Ovary (tissue), 7 donors: ENCODE measurements at regions not wholly inside any gene's neighbourhood (a gene's known extent, or its start where the extent isn't known, plus 50 kb on each side); places are given as distances from the start of the nearest gene placed in this dataset.
"Not testable (repeated sequence)": the region's sequence is repeated elsewhere in the genome, so short reads cannot be mapped to it uniquely, and the experiment has no call there.

Source experiments
- DNase-seq, 5 donors: peaks; one replicate each; pipeline ENCODE4 v3.0.0-alpha.2; 2019 to 2020
- H3K27ac ChIP-seq, 2 donors: fragments of 200-600 bp; one replicate each; pipeline versions ENCODE4 v1.5.1 to v1.8.0; 2019 to 2022
- H3K27me3 ChIP-seq: fragments of 200-600 bp; one replicate; pipeline ENCODE4 v1.8.0; 2022
- H3K36me3 ChIP-seq: fragments of 200-600 bp; sonication (generic); one replicate; pipeline ENCODE4 v1.5.1; 2019
- H3K4me1 ChIP-seq: one replicate; pipeline ENCODE4 v1.8.1; 2013; ENCODE audit warnings: mild to moderate bottlenecking, moderate library complexity; ENCODE audit not compliant: insufficient read depth
- H3K4me3 ChIP-seq: fragments of 200-600 bp; sonication (generic); one replicate; pipeline ENCODE4 v1.5.1; 2017
- H3K9me3 ChIP-seq, 2 donors: fragments of 200-600 bp in 1 of 2; sonication (generic) in 1 of 2; one replicate each; pipeline versions ENCODE4 v1.5.1 to v1.8.1; 2013 to 2019; ENCODE audit warnings: mild to moderate bottlenecking in 1 of 2, moderate library complexity in 1 of 2
- CTCF ChIP-seq, 3 donors: fragments of 450-650 bp in 2 of 3; fragments of 200-600 bp in 1 of 3; IDR thresholded peaks; one replicate each; pipeline versions ENCODE4 v1.5.1 to v1.8.0; 2016 to 2022; ENCODE audit warnings: antibody characterized with exemption in 3 of 3, mild to moderate bottlenecking in 1 of 3
- EP300 ChIP-seq: sonication (generic); formaldehyde crosslinking; IDR thresholded peaks from one replicate; pipeline ENCODE4 v1.6.1; 2017; ENCODE audit warnings: antibody characterized with exemption
- POLR2A ChIP-seq: fragments of 450-650 bp; IDR thresholded peaks from one replicate; pipeline ENCODE4 v1.6.1; 2017; ENCODE audit warnings: antibody characterized with exemption, mild to moderate bottlenecking, moderate library complexity
- WGBS, 3 donors: extraction: QIAGEN DNeasy Blood & Tissue Kit in 1 of 3; methylation state at CpG; one replicate each; pipeline versions ENCODE4 v1.1.5 to v1.1.7; 2013 to 2017; 5-methylcytosine and 5-hydroxymethylcytosine counted together
- intact Hi-C, 4 donors: fragments of 100-400 bp; cut with DNase I; formaldehyde crosslinking; loops; one replicate each; pipeline versions ENCODE4 v1.11.0 to v1.15.1; 2022 to 2023
- donor health status: DM: no; HTN: no; CAD: no; lungs with moderate emphysema.
- donor health status: DM: no; HTN: no; CAD: no.
- donor health status: Bipolar disorder and iron deficiency.
- donor health status: DM: no; HTN: no; CAD: no.
- donor health status: DM: yes; HTN: yes; CAD: no.

DNA sequence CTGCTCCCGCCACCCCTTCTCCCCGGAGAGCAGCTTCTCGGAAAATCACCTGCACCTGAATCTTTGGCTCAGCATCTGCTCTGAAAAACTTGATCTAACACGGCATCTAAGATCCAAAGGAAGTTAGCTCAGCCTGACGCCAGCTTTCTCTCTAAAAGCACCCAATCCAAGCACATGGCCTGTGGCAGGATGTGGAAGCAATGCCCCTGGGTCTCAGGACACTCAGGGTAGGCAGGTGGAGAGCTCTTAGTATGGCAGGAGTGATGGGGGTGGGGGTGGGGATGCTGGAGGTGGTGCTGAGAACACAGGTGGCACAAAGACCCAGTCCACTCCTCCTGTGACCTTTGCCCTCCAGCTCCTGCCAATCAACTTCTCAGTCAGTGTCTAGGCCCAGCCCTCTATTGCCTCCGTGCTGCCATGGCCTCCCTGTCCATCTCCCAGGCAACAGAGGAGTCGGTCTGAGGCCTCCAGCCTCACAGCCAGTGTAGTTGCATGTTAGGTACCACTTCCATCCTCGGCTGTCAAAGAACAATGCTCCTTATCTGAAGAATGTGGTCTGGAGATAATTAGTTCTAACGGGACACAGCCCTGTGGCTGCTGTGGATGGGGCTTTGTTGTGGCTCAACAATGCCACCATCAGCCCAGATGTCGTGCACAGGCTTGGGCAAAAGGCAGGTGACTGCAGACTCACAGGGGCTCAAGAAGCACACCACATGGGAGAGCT is 180.0 kb upstream of the C14orf180 start:
- 59 to 66% (median 63%) methylated on average over 10 of the region's 10 CpGs for WGBS, 3 donors
- Histone ChIP-seq H3K4me3 (no peak overlapping the region), H3K36me3 (no peaks in the 10 kb centered on the region), H3K27ac (no peak overlapping the region), H3K4me1 (no peaks in the 10 kb centered on the region), H3K9me3 (no peaks in the 10 kb centered on the region), H3K27me3 (no peaks in the 10 kb centered on the region)
- TF ChIP-seq EP300 (no peak), CTCF (IDR thresholded peaks at IDR 0.05) (no peak), POLR2A (no peak)
- peak in 1 of 5 donors; percentile 3 for DNase-seq
- intact Hi-C loops: no loop called here

- Histone ChIP-seq H3K9me3 (no peaks in the 10 kb centered on the region), H3K4me3 (no peak overlapping the region), H3K4me1 (no peaks in the 10 kb centered on the region), H3K27me3 (no peaks in the 10 kb centered on the region), H3K27ac (no peak overlapping the region), H3K36me3 (no peaks in the 10 kb centered on the region)
- no peak for TF ChIP-seq EP300
- TF ChIP-seq POLR2A: no peak
- no peak for TF ChIP-seq CTCF (IDR thresholded peaks at IDR 0.05)
- peak in 1 of 5 donors; percentile 2 for DNase-seq
- WGBS, 3 donors: 66 to 74% (median 73%) methylated on average over 4 of the region's 4 CpGs
- intact Hi-C loops: no loop called here
These were observed 179.2 kb upstream of the C14orf180 start for GRCh38 chr14:104400355-104400754.

DNA sequence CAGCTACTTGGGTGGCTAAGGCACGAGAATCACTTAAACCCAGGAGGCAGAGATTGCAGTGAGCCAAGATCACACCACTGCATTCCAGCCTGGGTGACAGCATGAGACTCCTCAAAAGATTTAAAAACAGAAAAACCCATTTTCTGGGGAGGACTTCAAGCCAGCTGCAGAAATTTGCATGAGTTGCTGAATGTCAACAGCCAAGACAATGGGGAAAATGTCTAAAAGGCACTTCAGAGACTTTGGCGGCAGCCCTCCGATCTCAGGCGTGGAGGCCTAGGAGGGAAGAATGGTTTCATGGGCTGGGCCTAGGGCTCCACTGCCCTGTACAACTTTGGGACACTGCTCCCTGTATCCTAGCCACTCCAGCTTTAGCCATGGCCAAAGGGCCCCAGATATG is 177.8 kb upstream of the C14orf180 start:
- Histone ChIP-seq H3K9me3 (no peaks in the 10 kb centered on the region), H3K27ac (no peak overlapping the region), H3K36me3 (no peaks in the 10 kb centered on the region), H3K27me3 (no peaks in the 10 kb centered on the region), H3K4me3 (no peak overlapping the region), H3K4me1 (no peaks in the 10 kb centered on the region)
- no peak for DNase-seq
- intact Hi-C loops: no loop called here
- 93 to 96% (median 95%) methylated on average over 4 of the region's 4 CpGs for WGBS, 3 donors
- no peak for TF ChIP-seq CTCF (IDR thresholded peaks at IDR 0.05)

DNA sequence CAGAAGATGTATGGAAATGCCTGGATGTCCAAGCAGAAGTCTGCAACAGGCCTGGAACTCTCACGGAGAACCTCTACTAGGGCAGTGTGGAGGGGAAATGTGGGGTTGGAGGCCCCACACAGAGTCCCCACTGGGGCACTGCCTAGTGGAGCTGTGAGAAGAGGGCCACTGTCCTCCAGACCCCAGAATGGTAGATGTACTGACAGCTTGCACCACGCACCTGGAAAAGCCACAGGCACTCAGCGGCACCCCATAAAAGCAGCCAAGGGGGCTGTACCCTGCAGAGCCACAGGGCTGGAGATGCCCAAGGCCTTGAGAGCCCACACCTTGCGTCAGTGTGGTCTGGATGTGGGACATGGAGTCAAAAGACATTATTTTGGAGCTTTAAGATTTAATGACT is 177.3 kb upstream of the C14orf180 start:
- peak in 1 of 5 donors; percentile 2 for DNase-seq
- WGBS, 3 donors: 96 to 99% (median 97%) methylated on average over 4 of the region's 4 CpGs
- H3K27ac ChIP-seq, H3K9me3 ChIP-seq, H3K36me3 ChIP-seq, H3K4me1 ChIP-seq, H3K4me3 ChIP-seq, H3K27me3 ChIP-seq, intact Hi-C loops: not testable (repeated sequence)

DNA sequence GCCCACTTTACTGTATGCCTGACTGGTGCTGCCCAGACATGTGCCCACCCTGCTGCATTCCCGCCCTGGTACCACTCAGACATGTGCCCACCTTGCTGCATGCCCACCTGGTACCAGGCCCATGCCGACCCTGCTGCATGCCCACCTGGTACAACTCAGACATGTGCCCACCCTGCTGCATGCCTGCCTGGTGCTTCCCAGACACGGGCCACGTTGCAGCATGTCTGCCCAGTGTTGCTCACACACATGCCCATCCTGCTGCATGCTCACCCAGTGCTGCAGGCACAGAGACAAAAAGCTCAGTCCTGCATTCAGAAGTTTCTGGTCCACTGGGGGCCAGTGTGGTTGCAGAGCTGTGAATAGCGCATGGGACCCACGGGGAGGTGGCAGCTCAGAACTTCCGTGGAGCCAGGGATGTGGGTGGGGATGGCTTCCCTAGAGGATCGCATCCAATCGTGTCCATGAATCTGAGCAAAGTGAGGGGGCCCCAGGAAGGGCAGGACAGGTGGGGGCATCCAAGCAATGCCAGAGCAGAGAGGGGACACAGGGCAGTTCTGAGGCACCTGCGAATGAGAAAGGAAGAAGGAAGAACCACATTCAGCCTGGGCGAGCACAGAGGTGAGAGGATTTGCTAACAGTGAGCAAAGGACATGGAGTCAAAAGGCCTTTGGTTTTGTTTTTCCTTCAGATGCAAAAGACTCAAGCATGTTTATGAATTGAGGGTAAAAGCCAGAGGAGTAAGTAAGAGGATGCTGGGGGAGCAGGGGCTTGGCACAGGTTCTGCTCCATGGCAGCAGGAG is 175.9 kb upstream of the C14orf180 start:
- intact Hi-C loops: no loop called here
- Histone ChIP-seq H3K27me3 (no peaks in the 10 kb centered on the region), H3K36me3 (no peaks in the 10 kb centered on the region), H3K27ac (no peak overlapping the region), H3K4me3 (no peak overlapping the region), H3K4me1 (no peaks in the 10 kb centered on the region), H3K9me3 (no peaks in the 10 kb centered on the region)
- 88% methylated on average over 11 of the region's 11 CpGs for WGBS, 3 donors
- DNase-seq: peak in 1 of 5 donors; percentile 6
- TF ChIP-seq EP300 (no peak), POLR2A (no peak), CTCF (IDR thresholded peaks at IDR 0.05) (no peak)
